K562 (cell line): ENCODE measurements at regions not wholly inside any gene's neighbourhood (a gene's known extent, or its start where the extent isn't known, plus 50 kb on each side); places are given as distances from the start of the nearest gene placed in this dataset.

Source experiments
- ATAC-seq: fragments of 200-7000 bp; cut with Tn5 transposase; 3 replicates; pipeline ENCODE4 v1.9.1; 2020; ENCODE audit warnings: moderate library complexity
- BruUV-seq: library from RNA; stranded (reverse); fragments of 400-500 nt; replicated peaks from 2 replicates; lab custom pipeline; 2021; lab: Mats Ljungman, UMichigan
- CTCF ChIA-PET: fragments of 300-600 bp; formaldehyde crosslinking; extraction: SDS; loops from one replicate; lab custom pipeline; 2021; ENCODE audit warnings: low intra/inter-chr PET ratio; lab: Yijun Ruan, JAX
- POLR2A ChIA-PET: fragments of 300-600, 350-650 bp; sonication (Branson Sonifier 250); formaldehyde crosslinking; extraction: SDS; loops from one replicate; lab custom pipeline; 2021; ENCODE audit warnings: antibody characterized with exemption, inconsistent platforms; lab: Yijun Ruan, JAX
- DNase-seq, 4 experiments: peaks; one replicate each; pipeline versions ENCODE4 v3.0.0 to v3.0.0-alpha.2; 2011 to 2018; ENCODE audit warnings: low spot score in 3 of 4, mixed read lengths in 3 of 4; ENCODE audit errors: extremely low read depth in 1 of 4
- FAIRE-seq: peaks from 2 replicates; lab custom pipeline; 2011; peaks lifted over from hg19 to GRCh38; lab: Jason Lieb, UNC
- H2AFZ ChIP-seq: 2 replicates; pipeline ENCODE4 v1.6.0; 2011; ENCODE audit warnings: low read depth, low read length, control low read depth, inconsistent platforms
- H3K27ac ChIP-seq: fragments of 200-600 bp; 3 replicates; pipeline ENCODE4 v1.8.0; 2011; ENCODE audit warnings: low read depth, mild to moderate bottlenecking, control low read depth, inconsistent platforms, low read length, moderate library complexity, mixed read lengths; ENCODE audit errors: extremely low read depth
- H3K27me3 ChIP-seq, 2 experiments: fragments of 300-600 bp in 1 of 2; 2 replicates in 1 of 2; 3 replicates in 1 of 2; pipeline versions ENCODE4 v1.6.0 to v1.8.0; 2011; ENCODE audit warnings: inconsistent platforms in 2 of 2, low read length in 2 of 2, mild to moderate bottlenecking in 1 of 2, mixed read lengths in 1 of 2, moderate library complexity in 1 of 2; ENCODE audit not compliant: control insufficient read depth in 2 of 2, insufficient read depth in 2 of 2
- H3K36me3 ChIP-seq: fragments of 300-600 bp; 3 replicates; pipeline ENCODE4 v1.8.0; 2011; ENCODE audit warnings: mild to moderate bottlenecking, low read length, inconsistent platforms; ENCODE audit not compliant: control insufficient read depth, insufficient read depth
- H3K4me1 ChIP-seq, 2 experiments: fragments of 200-600 bp in 1 of 2; replicated peaks in 1 of 2; 2 replicates in 1 of 2; 3 replicates in 1 of 2; pipeline versions ENCODE4 v1.5.1 to v1.8.0; 2011; ENCODE audit warnings: inconsistent platforms in 2 of 2, low read length in 2 of 2, mild to moderate bottlenecking in 1 of 2, mixed read lengths in 1 of 2, moderate library complexity in 1 of 2; ENCODE audit not compliant: control insufficient read depth in 2 of 2, insufficient read depth in 2 of 2
- H3K4me2 ChIP-seq: 2 replicates; pipeline ENCODE4 v1.6.1; 2011; ENCODE audit warnings: low read length, control low read depth, inconsistent platforms, mixed read lengths; ENCODE audit not compliant: insufficient read depth
- H3K4me3 ChIP-seq: fragments of 200-600 bp; sonication (generic), shearing (Covaris generic); 2 replicates; pipeline ENCODE4 v1.5.1; 2016; ENCODE audit warnings: control low read depth, inconsistent platforms
- H3K79me2 ChIP-seq: fragments of 200-600 bp; 3 replicates; pipeline ENCODE4 v1.8.0; 2011; ENCODE audit warnings: low read length, inconsistent platforms; ENCODE audit not compliant: control insufficient read depth, insufficient read depth
- H3K9ac ChIP-seq, 2 experiments: 2 replicates each; pipeline versions ENCODE4 v1.6.0 to v1.6.1; 2011; ENCODE audit warnings: low read depth in 2 of 2, low read length in 2 of 2, control low read depth in 1 of 2, inconsistent platforms in 1 of 2, mild to moderate bottlenecking in 1 of 2, mixed read lengths in 1 of 2; ENCODE audit not compliant: insufficient read depth in 1 of 2
- H3K9me1 ChIP-seq: one replicate; pipeline ENCODE4 v1.6.0; 2011; ENCODE audit warnings: inconsistent platforms, mild to moderate bottlenecking, low read length, moderate library complexity; ENCODE audit not compliant: control insufficient read depth, insufficient read depth
- H3K9me3 ChIP-seq: replicated peaks from 2 replicates; pipeline ENCODE4 v1.5.1; 2011; ENCODE audit warnings: low read depth, low read length, inconsistent platforms; ENCODE audit not compliant: control insufficient read depth, insufficient read depth
- H4K20me1 ChIP-seq: replicated peaks from 2 replicates; pipeline ENCODE4 v1.6.1; 2011; ENCODE audit warnings: low read length, inconsistent platforms, mixed read lengths; ENCODE audit not compliant: control insufficient read depth, insufficient read depth
- E2F5 ChIP-seq: sonication (generic); formaldehyde crosslinking; IDR thresholded peaks from 2 replicates; pipeline ENCODE4 v1.8.0; 2022; ENCODE audit warnings: mild to moderate bottlenecking, missing genetic modification reagents
- FOXP1 ChIP-seq: sonication (generic); formaldehyde crosslinking; IDR thresholded peaks from 2 replicates; pipeline ENCODE4 v1.8.0; 2022; ENCODE audit warnings: mild to moderate bottlenecking, missing genetic modification reagents
- JUN ChIP-seq, 2 experiments: sonication (generic) in 1 of 2; formaldehyde crosslinking in 1 of 2; IDR thresholded peaks; 2 replicates each; pipeline versions ENCODE4 v1.6.1 to v1.8.0; 2012 to 2022; ENCODE audit warnings: borderline replicate concordance in 2 of 2, mild to moderate bottlenecking in 2 of 2, improper control_type of control experiment in 1 of 2, low read depth in 1 of 2, low read length in 1 of 2, missing genetic modification reagents in 1 of 2
- MXD1 ChIP-seq: fragments of 250-450 bp; sonication (Bioruptor Pico); IDR thresholded peaks from 2 replicates; pipeline ENCODE4 v1.8.0; 2021; ENCODE audit warnings: borderline replicate concordance, mild to moderate bottlenecking, moderate library complexity; ENCODE audit not compliant: poor library complexity, severe bottlenecking
- NFE2 ChIP-seq: IDR thresholded peaks from 2 replicates; pipeline ENCODE4 v1.6.1; 2014; ENCODE audit warnings: antibody characterized with exemption, low read depth
- NFYB ChIP-seq: IDR thresholded peaks from 2 replicates; pipeline ENCODE4 v1.6.1; 2011; ENCODE audit warnings: mild to moderate bottlenecking, moderate library complexity; ENCODE audit not compliant: insufficient read length; ENCODE audit errors: extremely low read depth
- NR0B1 ChIP-seq: fragments of 450-650 bp; IDR thresholded peaks from one replicate; pipeline ENCODE4 v1.6.1; 2018; ENCODE audit warnings: mild to moderate bottlenecking, moderate library complexity; ENCODE audit not compliant: partially characterized antibody
- POLR2AphosphoS5 ChIP-seq: IDR thresholded peaks from 2 replicates; pipeline ENCODE4 v1.6.1; 2011; ENCODE audit warnings: mild to moderate bottlenecking, low read depth, low read length, moderate library complexity; ENCODE audit not compliant: control insufficient read depth, insufficient read depth
- SLC30A9 ChIP-seq: fragments of 250-450 bp; sonication (Bioruptor Pico); IDR thresholded peaks from 2 replicates; pipeline ENCODE4 v1.8.0; 2022; ENCODE audit warnings: mild to moderate bottlenecking, moderate library complexity
- SRSF1 ChIP-seq: fragments of 200-400 bp; formaldehyde crosslinking; IDR thresholded peaks from 2 replicates; pipeline ENCODE4 v1.6.1; 2017; ENCODE audit warnings: mild to moderate bottlenecking, low read depth, low read length, moderate library complexity
- TSHZ1 ChIP-seq: fragments of 250-450 bp; sonication (Bioruptor Pico); IDR thresholded peaks from 2 replicates; pipeline ENCODE4 v1.4.0; 2020; ENCODE audit warnings: mild to moderate bottlenecking, moderate library complexity
- YBX1 ChIP-seq: fragments of 450-650 bp; IDR thresholded peaks from 2 replicates; pipeline ENCODE4 v1.7.1; 2016; ENCODE audit warnings: mild to moderate bottlenecking
- ZNF79 ChIP-seq: fragments of 250-450 bp; sonication (Bioruptor Pico); IDR thresholded peaks from 2 replicates; pipeline ENCODE4 v1.4.0; 2020; ENCODE audit warnings: low read depth, mild to moderate bottlenecking, moderate library complexity
- ZSCAN32 ChIP-seq: fragments of 450-650 bp; formaldehyde crosslinking; IDR thresholded peaks from 2 replicates; pipeline ENCODE4 v1.4.0; 2020; ENCODE audit warnings: mild to moderate bottlenecking, moderate library complexity
- WGBS: fragments of 100-300 bp; shearing (Covaris generic); methylation state at CpG from one replicate; pipeline ENCODE4 v1.1.6; 2016; ENCODE audit warnings: low coverage, mixed read lengths; ENCODE audit not compliant: insufficient coverage; ENCODE audit errors: missing lambda C conversion rate; 5-methylcytosine and 5-hydroxymethylcytosine counted together
- in situ Hi-C: fragments of 300-500 bp; cut with MboI; formaldehyde crosslinking; loops from 4 replicates; pipeline ENCODE4 v1.15.0; 2018; ENCODE audit warnings: inconsistent platforms, mixed read lengths
- intact Hi-C: fragments of 100-400 bp; cut with micrococcal nuclease; formaldehyde crosslinking; loops from 2 replicates; pipeline ENCODE4 v1.14.2; 2022

- no peak for TF ChIP-seq YBX1
Observed at GRCh38 chr6:113188962-113189361, 668.2 kb upstream of the MARCKS start (continued).

- FAIRE-seq: no peak
- no peak for DNase-seq
- CTCF ChIA-PET: no interaction called here
Observed at GRCh38 chr6:113190170-113190569, 667.0 kb upstream of the MARCKS start.

More at GRCh38 chr6:113190170-113190569, 667.0 kb upstream of the MARCKS start:
- H3K79me2 ChIP-seq: no peaks in the 10 kb centered on the region
- no peak for ATAC-seq
- TF ChIP-seq NR0B1 (no peak), TSHZ1 (no peak), SLC30A9 (no peak), ZSCAN32 (CRISPR knock-in tag) (no peak), NFYB (no peak), NFE2 (no peak), ZNF79 (CRISPR knock-in tag) (no peak), MXD1 (no peak), E2F5 (no peak), POLR2AphosphoS5 (no peak), SRSF1 (no peak), FOXP1 (CRISPR knock-in tag) (no peak), JUN (IDR thresholded peaks at IDR 0.05; ENCODE audit: borderline replicate concordance, low read depth, low read length) (no peak), JUN (CRISPR knock-in tag; IDR thresholded peaks at IDR 0.05; ENCODE audit: borderline replicate concordance) (no peak)
- TF ChIP-seq, all 486 proteins: peak for 0
- Histone ChIP-seq H3K27me3 (no peaks in the 10 kb centered on the region), H3K9me3 (no peaks in the 10 kb centered on the region), H3K9me1 (no peaks in the 10 kb centered on the region), H3K9ac (no peak overlapping the region), H3K4me3 (no peak overlapping the region), H3K27ac (no peak overlapping the region), H3K36me3 (no peaks in the 10 kb centered on the region), H3K4me2 (no peak overlapping the region), H3K4me1 (no peaks in the 10 kb centered on the region), H2AFZ (no peak overlapping the region), H4K20me1 (no peaks in the 10 kb centered on the region)
- no TSS peak for BruUV-seq
- POLR2A ChIA-PET: no interaction called here
- in situ Hi-C loops: no loop called here
- intact Hi-C loops: no loop called here
- 14% methylated on average over 2 of the region's 2 CpGs for WGBS
